ENCODE measurements at regions not wholly inside any gene's neighbourhood (a gene's known extent, or its start where the extent isn't known, plus 50 kb on each side); places are given as distances from the start of the nearest gene placed in this dataset.

DNA sequence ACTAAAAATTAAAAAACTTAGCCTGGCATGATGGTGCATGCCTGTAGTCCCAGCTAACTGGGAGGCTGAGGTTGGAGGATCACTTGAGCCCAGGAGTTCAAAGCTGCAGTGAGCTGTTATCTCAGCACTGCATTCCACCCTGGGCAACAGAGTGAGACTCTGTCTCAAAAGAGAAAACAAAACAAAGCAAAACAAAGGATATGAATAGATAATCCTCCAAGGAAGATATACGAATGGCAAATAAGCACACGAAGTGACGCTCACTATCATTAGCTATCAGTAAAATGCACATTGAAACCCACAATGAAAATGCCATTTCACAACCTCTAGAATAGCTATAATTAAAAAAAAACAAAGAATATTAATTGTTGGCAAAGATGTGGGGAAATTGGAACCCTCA, 386.2 kb upstream of the CCL2 start:
- CTCF ChIA-PET (ENCODE audit: low intra/inter-chr PET ratio, low total read pairs), result no interaction called here
- in situ Hi-C loops (cut with HindIII; ENCODE audit: extremely low pct_ligation_motif_present, low pct_unique_long_range_greater_than_20kb) (no loop called here), intact Hi-C loops (cut with micrococcal nuclease; ENCODE audit: unreplicated experiment) (no loop called here)
- no peak overlapping the region for H3K27ac ChIP-seq (ENCODE audit: extremely low read length, insufficient read depth, low read length)
- no peaks in the 10 kb centered on the region for H3K36me3 ChIP-seq (replicated peaks in 1 of 2; ENCODE audit: control insufficient read depth in 1 of 2, insufficient read depth in 2 of 2, low read length in 2 of 2)
- POLR2A ChIA-PET, result no interaction called here
- H3K79me2 ChIP-seq (ENCODE audit: insufficient read depth, low read length), result no peaks in the 10 kb centered on the region
- no peak overlapping the region for H3K4me3 ChIP-seq (replicated peaks in 1 of 3; ENCODE audit: insufficient read depth in 1 of 3, low read depth in 2 of 3, low read length in 3 of 3)
- DNase-seq (ENCODE audit: low spot score) (no peak), ATAC-seq (no peak), FAIRE-seq (no peak)
- no peaks in the 10 kb centered on the region for H4K20me1 ChIP-seq (ENCODE audit: insufficient read depth, low read length)
- H3K4me1 ChIP-seq (ENCODE audit: insufficient read depth, low read length), result no peaks in the 10 kb centered on the region
- no TSS peak for BruUV-seq (replicated peaks)
- no peaks in the 10 kb centered on the region; a peak in 1 of 5 replicates for H3K27me3 ChIP-seq (ENCODE audit: control insufficient read depth in 1 of 2, insufficient read depth in 2 of 2, low read length in 2 of 2)
- H3K4me2 ChIP-seq (ENCODE audit: low read depth, low read length), result no peak overlapping the region
- no peaks in the 10 kb centered on the region for H3K9me3 ChIP-seq (ENCODE audit: low read length)
- 10% methylated on average over 3 of the region's 3 CpGs for WGBS (ENCODE audit: low lambda C conversion rate)
- H3K9ac ChIP-seq (ENCODE audit: insufficient read depth, low read depth, low read length), result no peak overlapping the region
- H2AFZ ChIP-seq (ENCODE audit: low read length), result no peak overlapping the region
- TF ChIP-seq ZNF335 (CRISPR knock-in tag; IDR thresholded peaks at IDR 0.05), result no peak
- TF ChIP-seq, protein P1, sequence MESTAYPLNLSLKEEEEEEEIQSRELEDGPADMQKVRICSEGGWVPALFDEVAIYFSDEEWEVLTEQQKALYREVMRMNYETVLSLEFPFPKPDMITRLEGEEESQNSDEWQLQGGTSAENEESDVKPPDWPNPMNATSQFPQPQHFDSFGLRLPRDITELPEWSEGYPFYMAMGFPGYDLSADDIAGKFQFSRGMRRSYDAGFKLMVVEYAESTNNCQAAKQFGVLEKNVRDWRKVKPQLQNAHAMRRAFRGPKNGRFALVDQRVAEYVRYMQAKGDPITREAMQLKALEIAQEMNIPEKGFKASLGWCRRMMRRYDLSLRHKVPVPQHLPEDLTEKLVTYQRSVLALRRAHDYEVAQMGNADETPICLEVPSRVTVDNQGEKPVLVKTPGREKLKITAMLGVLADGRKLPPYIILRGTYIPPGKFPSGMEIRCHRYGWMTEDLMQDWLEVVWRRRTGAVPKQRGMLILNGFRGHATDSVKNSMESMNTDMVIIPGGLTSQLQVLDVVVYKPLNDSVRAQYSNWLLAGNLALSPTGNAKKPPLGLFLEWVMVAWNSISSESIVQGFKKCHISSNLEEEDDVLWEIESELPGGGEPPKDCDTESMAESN (CRISPR knock-in tag; conservative IDR thresholded peaks at IDR 0.05), result no peak
- TF ChIP-seq IKZF1 (IDR thresholded peaks at IDR 0.05), result no peak
- no peak for TF ChIP-seq ZBTB38 (CRISPR knock-in tag; IDR thresholded peaks at IDR 0.05)
- TF ChIP-seq, protein P2, sequence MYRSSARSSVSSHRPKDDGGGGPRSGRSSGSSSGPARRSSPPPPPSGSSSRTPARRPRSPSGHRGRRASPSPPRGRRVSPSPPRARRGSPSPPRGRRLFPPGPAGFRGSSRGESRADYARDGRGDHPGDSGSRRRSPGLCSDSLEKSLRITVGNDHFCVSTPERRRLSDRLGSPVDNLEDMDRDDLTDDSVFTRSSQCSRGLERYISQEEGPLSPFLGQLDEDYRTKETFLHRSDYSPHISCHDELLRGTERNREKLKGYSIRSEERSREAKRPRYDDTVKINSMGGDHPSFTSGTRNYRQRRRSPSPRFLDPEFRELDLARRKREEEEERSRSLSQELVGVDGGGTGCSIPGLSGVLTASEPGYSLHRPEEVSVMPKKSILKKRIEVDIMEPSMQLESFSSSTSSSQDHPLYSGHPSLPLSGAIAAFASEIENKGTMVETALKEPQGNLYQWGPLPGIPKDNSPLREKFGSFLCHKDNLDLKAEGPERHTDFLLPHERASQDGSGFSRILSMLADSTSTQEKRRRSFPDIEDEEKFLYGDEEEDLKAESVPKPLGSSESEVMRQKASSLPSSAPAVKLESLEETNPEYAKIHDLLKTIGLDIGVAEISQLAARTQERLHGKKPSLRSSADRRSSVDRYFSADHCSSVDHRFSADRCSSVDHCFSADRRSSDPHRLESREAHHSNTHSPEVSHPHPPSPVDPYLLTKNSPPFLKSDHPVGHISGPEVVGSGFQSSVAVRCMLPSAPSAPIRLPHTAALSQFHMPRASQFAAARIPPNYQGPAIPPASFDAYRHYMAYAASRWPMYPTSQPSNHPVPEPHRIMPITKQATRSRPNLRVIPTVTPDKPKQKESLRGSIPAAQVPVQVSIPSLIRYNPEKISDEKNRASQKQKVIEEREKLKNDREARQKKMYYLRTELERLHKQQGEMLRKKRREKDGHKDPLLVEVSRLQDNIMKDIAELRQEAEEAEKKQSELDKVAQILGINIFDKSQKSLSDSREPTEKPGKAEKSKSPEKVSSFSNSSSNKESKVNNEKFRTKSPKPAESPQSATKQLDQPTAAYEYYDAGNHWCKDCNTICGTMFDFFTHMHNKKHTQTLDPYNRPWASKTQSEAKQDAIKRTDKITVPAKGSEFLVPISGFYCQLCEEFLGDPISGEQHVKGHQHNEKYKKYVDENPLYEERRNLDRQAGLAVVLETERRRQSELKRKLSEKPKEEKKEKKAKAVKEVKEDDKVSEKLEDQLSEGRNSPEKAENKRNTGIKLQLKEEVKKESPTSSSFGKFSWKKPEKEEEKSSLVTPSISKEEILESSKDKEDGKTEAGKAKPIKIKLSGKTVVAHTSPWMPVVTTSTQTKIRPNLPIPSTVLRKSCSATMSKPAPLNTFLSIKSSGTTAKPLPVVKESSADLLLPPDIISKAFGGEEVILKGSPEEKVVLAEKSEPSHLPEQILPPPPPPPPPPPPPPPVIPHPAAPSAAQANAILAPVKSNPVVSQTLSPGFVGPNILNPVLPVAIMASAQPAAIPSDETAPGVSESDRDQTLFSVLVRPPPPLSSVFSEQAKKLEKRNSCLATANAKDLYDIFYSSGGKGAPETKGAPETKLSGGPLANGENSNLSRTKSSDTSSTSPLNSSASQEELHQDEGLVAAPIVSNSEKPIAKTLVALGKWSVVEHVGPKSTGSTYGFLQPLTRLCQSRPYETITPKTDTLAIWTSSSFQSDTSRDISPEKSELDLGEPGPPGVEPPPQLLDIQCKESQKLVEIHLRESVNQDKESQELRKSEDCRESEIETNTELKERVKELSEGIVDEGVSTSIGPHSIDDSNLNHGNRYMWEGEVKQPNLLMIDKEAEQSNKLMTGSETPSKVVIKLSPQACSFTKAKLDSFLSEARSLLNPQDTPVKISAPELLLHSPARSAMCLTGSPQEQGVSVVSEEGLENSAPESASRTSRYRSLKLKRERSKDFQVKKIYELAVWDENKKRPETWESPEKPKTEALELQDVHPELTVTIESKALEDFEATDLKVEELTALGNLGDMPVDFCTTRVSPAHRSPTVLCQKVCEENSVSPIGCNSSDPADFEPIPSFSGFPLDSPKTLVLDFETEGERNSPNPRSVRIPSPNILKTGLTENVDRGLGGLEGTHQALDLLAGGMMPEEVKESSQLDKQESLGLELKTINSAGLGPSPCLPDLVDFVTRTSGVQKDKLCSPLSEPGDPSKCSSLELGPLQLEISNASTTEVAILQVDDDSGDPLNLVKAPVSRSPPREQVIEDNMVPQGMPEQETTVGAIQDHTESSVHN (CRISPR knock-in tag; IDR thresholded peaks at IDR 0.05), result no peak
- TF ChIP-seq SRSF1 (optimal IDR thresholded peaks at IDR 0.05; ENCODE audit: low read depth, low read length), result no peak
- TF ChIP-seq, protein P3, sequence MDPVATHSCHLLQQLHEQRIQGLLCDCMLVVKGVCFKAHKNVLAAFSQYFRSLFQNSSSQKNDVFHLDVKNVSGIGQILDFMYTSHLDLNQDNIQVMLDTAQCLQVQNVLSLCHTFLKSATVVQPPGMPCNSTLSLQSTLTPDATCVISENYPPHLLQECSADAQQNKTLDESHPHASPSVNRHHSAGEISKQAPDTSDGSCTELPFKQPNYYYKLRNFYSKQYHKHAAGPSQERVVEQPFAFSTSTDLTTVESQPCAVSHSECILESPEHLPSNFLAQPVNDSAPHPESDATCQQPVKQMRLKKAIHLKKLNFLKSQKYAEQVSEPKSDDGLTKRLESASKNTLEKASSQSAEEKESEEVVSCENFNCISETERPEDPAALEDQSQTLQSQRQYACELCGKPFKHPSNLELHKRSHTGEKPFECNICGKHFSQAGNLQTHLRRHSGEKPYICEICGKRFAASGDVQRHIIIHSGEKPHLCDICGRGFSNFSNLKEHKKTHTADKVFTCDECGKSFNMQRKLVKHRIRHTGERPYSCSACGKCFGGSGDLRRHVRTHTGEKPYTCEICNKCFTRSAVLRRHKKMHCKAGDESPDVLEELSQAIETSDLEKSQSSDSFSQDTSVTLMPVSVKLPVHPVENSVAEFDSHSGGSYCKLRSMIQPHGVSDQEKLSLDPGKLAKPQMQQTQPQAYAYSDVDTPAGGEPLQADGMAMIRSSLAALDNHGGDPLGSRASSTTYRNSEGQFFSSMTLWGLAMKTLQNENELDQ (CRISPR knock-in tag; IDR thresholded peaks at IDR 0.05; ENCODE audit: borderline replicate concordance), result no peak
- TF ChIP-seq SOX5 (CRISPR knock-in tag; IDR thresholded peaks at IDR 0.05; ENCODE audit: borderline replicate concordance), result no peak
- TF ChIP-seq, protein P4, sequence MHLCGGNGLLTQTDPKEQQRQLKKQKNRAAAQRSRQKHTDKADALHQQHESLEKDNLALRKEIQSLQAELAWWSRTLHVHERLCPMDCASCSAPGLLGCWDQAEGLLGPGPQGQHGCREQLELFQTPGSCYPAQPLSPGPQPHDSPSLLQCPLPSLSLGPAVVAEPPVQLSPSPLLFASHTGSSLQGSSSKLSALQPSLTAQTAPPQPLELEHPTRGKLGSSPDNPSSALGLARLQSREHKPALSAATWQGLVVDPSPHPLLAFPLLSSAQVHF (CRISPR knock-in tag; IDR thresholded peaks at IDR 0.05), result no peak
- TF ChIP-seq, protein P5, sequence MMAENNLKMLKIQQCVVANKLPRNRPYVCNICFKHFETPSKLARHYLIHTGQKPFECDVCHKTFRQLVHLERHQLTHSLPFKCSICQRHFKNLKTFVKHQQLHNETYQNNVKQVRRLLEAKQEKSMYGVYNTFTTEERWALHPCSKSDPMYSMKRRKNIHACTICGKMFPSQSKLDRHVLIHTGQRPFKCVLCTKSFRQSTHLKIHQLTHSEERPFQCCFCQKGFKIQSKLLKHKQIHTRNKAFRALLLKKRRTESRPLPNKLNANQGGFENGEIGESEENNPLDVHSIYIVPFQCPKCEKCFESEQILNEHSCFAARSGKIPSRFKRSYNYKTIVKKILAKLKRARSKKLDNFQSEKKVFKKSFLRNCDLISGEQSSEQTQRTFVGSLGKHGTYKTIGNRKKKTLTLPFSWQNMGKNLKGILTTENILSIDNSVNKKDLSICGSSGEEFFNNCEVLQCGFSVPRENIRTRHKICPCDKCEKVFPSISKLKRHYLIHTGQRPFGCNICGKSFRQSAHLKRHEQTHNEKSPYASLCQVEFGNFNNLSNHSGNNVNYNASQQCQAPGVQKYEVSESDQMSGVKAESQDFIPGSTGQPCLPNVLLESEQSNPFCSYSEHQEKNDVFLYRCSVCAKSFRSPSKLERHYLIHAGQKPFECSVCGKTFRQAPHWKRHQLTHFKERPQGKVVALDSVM (CRISPR knock-in tag; IDR thresholded peaks at IDR 0.05), result no peak

Data from HepG2 (cell line).